ENCODE measurements at regions not wholly inside any gene's neighbourhood (a gene's known extent, or its start where the extent isn't known, plus 50 kb on each side); places are given as distances from the start of the nearest gene placed in this dataset.

DNA sequence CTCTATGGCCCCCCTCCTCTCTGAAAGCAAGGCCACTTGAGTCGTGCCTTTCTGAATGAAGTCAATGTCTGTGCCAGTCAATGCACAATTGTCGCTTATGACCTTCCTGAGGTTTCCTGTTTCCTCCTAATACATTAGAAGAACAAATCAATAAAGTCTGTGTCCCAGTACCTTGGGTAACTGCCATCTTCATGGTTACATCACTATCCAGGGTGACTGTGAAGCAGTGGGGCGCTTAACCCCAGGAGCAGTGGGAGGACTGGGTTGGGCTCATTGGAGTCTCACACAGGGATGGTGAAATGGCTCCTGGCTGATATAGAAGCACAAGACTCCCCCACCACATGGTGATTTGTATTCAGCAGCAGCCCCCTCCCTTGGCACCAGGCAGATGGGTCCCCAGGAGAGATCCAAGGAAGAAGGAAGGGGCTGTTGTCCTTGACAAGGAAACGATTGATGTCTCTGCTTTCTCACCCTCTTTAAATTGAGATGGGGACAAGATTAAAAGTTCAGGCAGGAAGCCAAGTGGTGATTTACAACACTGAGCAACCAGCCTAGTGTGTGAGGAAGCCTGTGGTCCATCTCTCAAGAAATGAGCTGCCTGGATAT lies 261.9 kb upstream of the ZNF462 start:
- TF ChIP-seq HDGF (IDR thresholded peaks at IDR 0.05; ENCODE audit: borderline replicate concordance) (no peak), FOXM1 (IDR thresholded peaks at IDR 0.05; ENCODE audit: borderline replicate concordance) (no peak)
